Heart left ventricle (tissue), 16 donors: ENCODE measurements at regions not wholly inside any gene's neighbourhood (a gene's known extent, or its start where the extent isn't known, plus 50 kb on each side); places are given as distances from the start of the nearest gene placed in this dataset.

Source experiments
- ATAC-seq, 4 donors: fragments of 200-7000 bp; cut with Tn5 transposase; one replicate each; pipeline ENCODE4 v1.9.1; 2020 to 2022; ENCODE audit warnings: moderate library complexity in 4 of 4, mild to moderate bottlenecking in 3 of 4, moderate number of reproducible peaks in 1 of 4
- DNase-seq, 5 donors: peaks; one replicate each; pipeline ENCODE4 v3.0.0-alpha.2; 2020
- H3K27ac ChIP-seq, 12 donors: fragments of 200-600 bp; sonication (generic) in 4 of 12; one replicate each; pipeline versions ENCODE4 v1.5.0 to v1.8.0; 2016 to 2022; ENCODE audit warnings: mild to moderate bottlenecking in 2 of 12
- H3K27me3 ChIP-seq, 9 donors: fragments of 200-600 bp; sonication (generic) in 2 of 9; one replicate each; pipeline versions ENCODE4 v1.5.1 to v1.8.0; 2016 to 2022; ENCODE audit warnings: mild to moderate bottlenecking in 3 of 9
- H3K36me3 ChIP-seq, 9 donors: fragments of 200-600 bp; sonication (generic) in 2 of 9; one replicate each; pipeline versions ENCODE4 v1.5.0 to v1.8.0; 2018 to 2022; ENCODE audit warnings: mild to moderate bottlenecking in 2 of 9
- H3K4me1 ChIP-seq, 12 donors: fragments of 200-600 bp; sonication (generic) in 4 of 12; one replicate each; pipeline versions ENCODE4 v1.5.0 to v1.8.0; 2016 to 2022; ENCODE audit warnings: mild to moderate bottlenecking in 3 of 12
- H3K4me3 ChIP-seq, 12 donors: fragments of 200-600 bp; sonication (generic) in 4 of 12; one replicate each; pipeline versions ENCODE4 v1.5.0 to v1.8.0; 2017 to 2022; ENCODE audit warnings: mild to moderate bottlenecking in 9 of 12, moderate library complexity in 4 of 12
- H3K9me3 ChIP-seq, 12 donors: fragments of 200-600 bp; sonication (generic) in 4 of 12; one replicate each; pipeline versions ENCODE4 v1.5.0 to v1.8.0; 2016 to 2022; ENCODE audit warnings: mild to moderate bottlenecking in 1 of 12
- CTCF ChIP-seq, 12 donors: fragments of 200-600 bp; sonication (generic) in 4 of 12; IDR thresholded peaks; one replicate each; pipeline versions ENCODE4 v1.5.0 to v1.8.0; 2018 to 2022; ENCODE audit warnings: antibody characterized with exemption in 12 of 12, mild to moderate bottlenecking in 5 of 12
- POLR2A ChIP-seq, 2 donors: fragments of 450-650 bp; IDR thresholded peaks; one replicate each; pipeline ENCODE4 v1.6.1; 2017; ENCODE audit warnings: antibody characterized with exemption in 2 of 2, mild to moderate bottlenecking in 2 of 2, moderate library complexity in 2 of 2
- WGBS, 4 donors: extraction: QIAGEN DNeasy Blood & Tissue Kit in 2 of 4; methylation state at CpG; one replicate each; pipeline versions ENCODE4 v1.1.5 to v1.1.7; 2013 to 2018; 5-methylcytosine and 5-hydroxymethylcytosine counted together
- intact Hi-C, 10 donors: fragments of 100-400 bp; cut with DNase I; formaldehyde crosslinking; loops; one replicate each; pipeline versions ENCODE4 v1.11.1 to v1.14.2; 2022
- donor health status: ischemic (EF 13 %, LVEDD 7.1; RV severe dilation, severe dysfunction).
- donor health status: healthy with polysubstance abuse.
- donor health status: DM: no; HTN: yes; CAD: no.
- donor health status: DM: no; HTN: no; CAD: no.
- donor health status: ischemic (EF 25% LVEDD 6.9; RV normal size, moderate dysfunction).
- donor health status: ischemic (EF 25% LVEDD 5.7; RV mildly dilated, moderate dysfunction).
- donor health status: healthy.
- donor health status: DM: yes; HTN: yes; CAD: no.
- donor health status: ischemic (EF 35%, LVEDD 5.7; RV mildly dilated, moderate dysfunction).
- donor health status: nonischemic (EF 11% LVEDD 7.7; RV severe dilation, severe dysfunction).
- donor health status: DM: yes; HTN: yes; CAD: no.
- donor health status: PGD.
- donor health status: ischemic (EF 29% LVEDD 5.4; RV normal size, mild dysfunction).
- donor health status: nonischemic (EF 23%, LVEDD 6.1; RV moderate dilation, normal function).

- TF ChIP-seq CTCF (IDR thresholded peaks at IDR 0.05) (no peak), POLR2A (IDR thresholded peaks at IDR 0.05) (no peak)
- DNase-seq (no peak), ATAC-seq (no peak)
- Histone ChIP-seq H3K36me3 (no peaks in the 10 kb centered on the region), H3K4me1 (peaks cover 0 to 8% (median 3%) of the 10 kb centered on the region in 12 donors), H3K27ac (no peak overlapping the region), H3K4me3 (no peak overlapping the region), H3K9me3 (peaks cover 0 to 30% (median 8%) of the 10 kb centered on the region in 12 donors), H3K27me3 (no peaks in the 10 kb centered on the region)
- intact Hi-C loops: no loop called here
- WGBS, 4 donors: 78 to 87% (median 83%) methylated on average over 2 of the region's 2 CpGs
These were observed 227.5 kb upstream of the APCDD1 start for GRCh38 chr18:10226971-10227370.

- no peaks in the 10 kb centered on the region for H3K36me3 ChIP-seq
- intact Hi-C loops: no loop called here
- H3K27ac ChIP-seq: no peak overlapping the region
- H3K4me1 ChIP-seq: peaks cover 0 to 15% (median 3%) of the 10 kb centered on the region in 12 donors
- DNase-seq: no peak
- H3K9me3 ChIP-seq: peaks cover 0 to 30% (median 8%) of the 10 kb centered on the region in 12 donors
- H3K4me3 ChIP-seq: no peak overlapping the region
- H3K27me3 ChIP-seq: no peaks in the 10 kb centered on the region
- TF ChIP-seq CTCF (IDR thresholded peaks at IDR 0.05): no peak
- TF ChIP-seq POLR2A (IDR thresholded peaks at IDR 0.05): no peak
- peak in 1 of 4 donors; percentile 27 for ATAC-seq
These were observed 226.1 kb upstream of the APCDD1 start for GRCh38 chr18:10228326-10228725.

- no peak for ATAC-seq
- peaks cover 0 to 15% (median 3%) of the 10 kb centered on the region in 12 donors for H3K4me1 ChIP-seq
- 91 to 97% (median 94%) methylated on average over 3 of the region's 3 CpGs for WGBS, 4 donors
- H3K9me3 ChIP-seq: peaks cover 0 to 24% (median 8%) of the 10 kb centered on the region in 12 donors
- H3K4me3 ChIP-seq: no peak overlapping the region
- intact Hi-C loops: no loop called here
- no peak overlapping the region for H3K27ac ChIP-seq
- DNase-seq: no peak
- H3K27me3 ChIP-seq: no peaks in the 10 kb centered on the region
- H3K36me3 ChIP-seq: no peaks in the 10 kb centered on the region
- TF ChIP-seq POLR2A (IDR thresholded peaks at IDR 0.05) (no peak), CTCF (IDR thresholded peaks at IDR 0.05) (no peak)
These were observed 225.0 kb upstream of the APCDD1 start for GRCh38 chr18:10229458-10229857.

- intact Hi-C loops: loop anchor here in 3 of 10 donors (10.0 kb wide), 3 partner anchors 55 to 285 kb away; no protein-coding TSS in a partner anchor
- ATAC-seq: no peak
- Histone ChIP-seq H3K4me3 (no peak overlapping the region), H3K27ac (no peak overlapping the region), H3K9me3 (peaks cover 0 to 19% (median 6%) of the 10 kb centered on the region in 12 donors), H3K36me3 (no peaks in the 10 kb centered on the region), H3K4me1 (peaks cover 0 to 15% (median 4%) of the 10 kb centered on the region in 12 donors), H3K27me3 (no peaks in the 10 kb centered on the region)
- DNase-seq: peak in 1 of 5 donors; percentile 38
- TF ChIP-seq POLR2A (IDR thresholded peaks at IDR 0.05): no peak
- no peak for TF ChIP-seq CTCF (IDR thresholded peaks at IDR 0.05)
- 90 to 100% (median 94%) methylated on average over 2 to 3 of the region's 3 CpGs for WGBS, 4 donors
These were observed 224.4 kb upstream of the APCDD1 start for GRCh38 chr18:10230072-10230471.
